ENCODE measurements at regions not wholly inside any gene's neighbourhood (a gene's known extent, or its start where the extent isn't known, plus 50 kb on each side); places are given as distances from the start of the nearest gene placed in this dataset.

DNA sequence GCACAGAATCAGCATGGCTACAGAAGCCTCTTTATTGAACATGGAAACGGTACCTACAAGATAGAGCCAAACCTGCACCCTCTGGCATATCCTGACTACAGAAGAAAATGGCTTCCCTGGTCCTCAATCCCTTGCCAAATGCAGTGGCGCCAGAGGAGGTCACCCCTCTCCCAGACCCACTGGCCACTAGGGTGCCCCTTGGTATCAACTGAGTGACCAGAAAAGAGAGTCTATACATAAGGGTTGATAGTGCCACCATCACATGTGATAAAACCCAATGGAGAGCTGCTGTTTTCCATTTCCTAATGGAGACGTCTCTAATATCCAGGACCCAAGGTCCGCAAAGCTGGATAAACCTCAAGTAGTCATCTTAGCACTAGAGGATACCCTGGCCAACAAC lies 52.7 kb upstream of the ALK start:
- Mint-ChIP-seq H3K4me3 (no peak overlapping the region), H3K9me3 (no peaks in the 10 kb centered on the region), H3K36me3 (no peaks in the 10 kb centered on the region), H3K4me1 (no peaks in the 10 kb centered on the region), H3K27ac (no peak overlapping the region)
- no peak for ATAC-seq
- no peak for DNase-seq (ENCODE audit: low spot score in 2 of 2)

DNA sequence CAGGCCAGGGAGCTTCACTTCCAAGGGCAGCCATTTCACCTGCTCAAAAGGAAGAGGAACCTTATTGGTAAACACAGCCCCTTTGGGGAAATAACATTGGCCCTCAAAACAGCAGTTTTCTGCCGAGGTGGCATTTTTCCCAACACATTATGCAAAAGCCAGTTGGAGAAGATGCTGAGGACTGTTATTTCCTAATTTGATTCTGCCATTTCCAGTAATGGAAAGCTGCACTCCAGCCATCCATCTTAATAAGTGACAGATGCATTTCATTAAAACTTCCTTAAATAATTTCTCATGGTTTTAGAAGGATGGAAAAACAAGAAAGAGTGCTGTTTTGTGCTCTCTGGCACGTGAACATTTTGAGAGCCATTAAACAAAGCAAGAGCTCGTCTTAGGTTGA lies 55.9 kb upstream of the ALK start:
- ATAC-seq (no peak), DNase-seq (ENCODE audit: low spot score in 2 of 2) (peak in 1 of 2 donors; percentile 8)
- Mint-ChIP-seq H3K36me3 (no peaks in the 10 kb centered on the region), H3K4me3 (no peak overlapping the region), H3K9me3 (no peaks in the 10 kb centered on the region), H3K27ac (no peak overlapping the region), H3K4me1 (no peaks in the 10 kb centered on the region)

DNA sequence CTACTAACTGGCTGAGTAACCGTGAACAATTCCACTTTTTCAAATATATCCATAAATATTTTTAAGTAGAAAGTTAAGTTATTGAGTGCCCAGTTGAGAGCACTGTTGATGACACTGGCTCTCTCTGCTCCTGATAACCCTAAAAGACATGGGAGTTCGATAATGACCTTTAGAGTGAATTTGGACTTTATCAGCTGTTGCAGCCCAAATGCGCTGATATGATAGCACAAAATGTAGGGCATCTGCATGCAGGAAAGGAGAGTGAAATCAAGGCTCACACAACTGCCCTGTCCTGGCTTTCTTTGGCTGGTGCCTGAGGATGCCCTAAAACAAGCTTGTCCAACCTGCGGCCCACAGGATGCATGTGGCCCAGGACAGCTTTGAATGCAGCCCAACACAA lies 60.0 kb upstream of the ALK start:
- no peaks in the 10 kb centered on the region for H3K36me3 Mint-ChIP-seq
- H3K4me1 Mint-ChIP-seq = no peaks in the 10 kb centered on the region
- no peaks in the 10 kb centered on the region for H3K9me3 Mint-ChIP-seq
- no peak overlapping the region for H3K4me3 Mint-ChIP-seq
- DNase-seq (ENCODE audit: low spot score in 2 of 2) = peak in 1 of 2 donors; percentile 7
- H3K27ac Mint-ChIP-seq = no peak overlapping the region
- ATAC-seq = no peak

DNA sequence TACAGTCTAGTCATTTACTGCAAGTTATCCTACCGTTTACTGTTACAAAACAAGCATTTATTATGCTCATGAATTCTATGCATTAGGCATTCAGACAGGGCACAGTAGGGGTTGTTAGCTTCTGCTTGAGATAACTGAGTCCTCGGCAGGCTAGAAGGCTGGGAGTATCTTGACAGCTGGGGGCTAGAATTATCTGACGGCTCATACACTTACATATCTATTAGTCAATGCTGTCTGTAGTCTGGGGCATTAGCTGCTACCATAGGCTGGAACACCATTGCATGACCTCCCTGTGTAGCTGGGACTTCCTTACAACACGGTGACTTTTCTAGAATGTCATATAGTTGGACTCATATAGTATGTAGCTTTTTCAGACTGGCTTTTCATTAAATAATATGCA lies 61.9 kb upstream of the ALK start:
- H3K27ac Mint-ChIP-seq = no peak overlapping the region
- no peaks in the 10 kb centered on the region for H3K36me3 Mint-ChIP-seq
- no peak overlapping the region for H3K4me3 Mint-ChIP-seq
- no peaks in the 10 kb centered on the region for H3K4me1 Mint-ChIP-seq
- no peaks in the 10 kb centered on the region for H3K9me3 Mint-ChIP-seq
- DNase-seq (ENCODE audit: low spot score in 2 of 2) = no peak
- ATAC-seq = no peak

DNA sequence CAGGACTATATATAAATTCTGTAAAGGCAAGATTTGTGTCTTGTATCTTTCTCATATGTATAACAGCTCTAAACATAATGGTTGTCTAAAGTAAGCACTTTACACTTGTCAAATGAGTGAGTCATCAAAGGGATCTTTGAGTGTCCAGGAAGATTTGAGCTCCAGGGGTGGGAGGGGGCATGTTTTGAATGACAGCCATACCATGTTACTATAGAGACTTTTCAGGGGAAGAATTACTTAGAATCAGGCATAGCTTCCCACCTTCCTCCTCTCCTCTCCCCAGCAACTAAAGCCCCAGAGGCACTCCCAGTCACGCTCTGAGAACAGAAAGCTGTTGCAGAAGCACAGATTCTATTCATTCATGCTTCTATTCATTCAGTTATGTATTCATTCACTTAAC lies 65.8 kb upstream of the ALK start:
- H3K9me3 Mint-ChIP-seq = no peaks in the 10 kb centered on the region
- no peaks in the 10 kb centered on the region for H3K4me1 Mint-ChIP-seq
- H3K27ac Mint-ChIP-seq = no peak overlapping the region
- no peak for ATAC-seq
- no peaks in the 10 kb centered on the region for H3K36me3 Mint-ChIP-seq
- DNase-seq (ENCODE audit: low spot score in 2 of 2) = no peak
- H3K4me3 Mint-ChIP-seq = no peak overlapping the region

DNA sequence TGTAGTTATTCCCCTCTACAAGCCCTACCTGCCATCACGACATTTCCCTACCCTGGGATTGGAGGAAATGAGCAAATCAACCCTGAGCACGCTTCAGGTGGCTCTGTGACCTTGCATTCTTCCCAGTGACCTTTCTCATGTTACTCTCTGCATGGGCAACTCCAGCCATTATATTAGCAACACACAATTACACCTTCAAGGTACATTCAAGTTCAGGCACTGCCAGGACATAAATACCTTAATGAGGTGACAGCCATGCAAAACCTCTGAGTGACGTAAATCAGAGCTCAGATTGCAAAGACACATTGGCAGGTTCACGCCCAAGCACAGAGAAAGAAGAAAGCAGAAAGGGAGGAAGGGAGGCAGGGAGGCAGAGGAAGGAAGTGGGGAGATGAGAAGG lies 68.7 kb upstream of the ALK start:
- DNase-seq (ENCODE audit: low spot score in 2 of 2) (peak in 1 of 2 donors; percentile 17), ATAC-seq (no peak)
- H3K4me3 Mint-ChIP-seq = no peak overlapping the region
- H3K4me1 Mint-ChIP-seq = no peaks in the 10 kb centered on the region
- no peak overlapping the region for H3K27ac Mint-ChIP-seq
- no peaks in the 10 kb centered on the region for H3K9me3 Mint-ChIP-seq
- no peaks in the 10 kb centered on the region for H3K36me3 Mint-ChIP-seq

DNA sequence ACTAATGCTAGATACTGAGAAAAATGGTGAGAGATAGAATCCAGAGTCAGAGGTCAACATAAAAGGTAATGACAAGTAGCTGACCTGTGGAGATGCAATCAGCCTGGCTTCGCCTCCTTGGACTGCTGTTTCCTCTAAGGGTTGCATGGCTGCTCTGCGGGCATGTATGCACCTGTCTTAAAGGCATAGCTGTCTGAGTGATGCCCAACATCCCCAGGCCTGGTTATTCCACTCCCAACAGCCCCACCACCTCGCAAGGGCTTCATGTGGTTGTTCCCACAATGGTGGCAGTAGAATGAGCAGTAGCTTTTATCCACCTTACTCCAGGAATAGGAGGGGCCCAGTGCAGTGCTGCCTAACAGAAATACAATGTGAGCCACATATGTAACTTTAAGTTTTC lies 69.7 kb upstream of the ALK start:
- ATAC-seq (no peak), DNase-seq (ENCODE audit: low spot score in 2 of 2) (peak in 1 of 2 donors; percentile 28)
- no peak overlapping the region for H3K4me3 Mint-ChIP-seq
- H3K36me3 Mint-ChIP-seq = no peaks in the 10 kb centered on the region
- no peaks in the 10 kb centered on the region for H3K9me3 Mint-ChIP-seq
- no peaks in the 10 kb centered on the region for H3K4me1 Mint-ChIP-seq
- H3K27ac Mint-ChIP-seq = no peak overlapping the region

DNA sequence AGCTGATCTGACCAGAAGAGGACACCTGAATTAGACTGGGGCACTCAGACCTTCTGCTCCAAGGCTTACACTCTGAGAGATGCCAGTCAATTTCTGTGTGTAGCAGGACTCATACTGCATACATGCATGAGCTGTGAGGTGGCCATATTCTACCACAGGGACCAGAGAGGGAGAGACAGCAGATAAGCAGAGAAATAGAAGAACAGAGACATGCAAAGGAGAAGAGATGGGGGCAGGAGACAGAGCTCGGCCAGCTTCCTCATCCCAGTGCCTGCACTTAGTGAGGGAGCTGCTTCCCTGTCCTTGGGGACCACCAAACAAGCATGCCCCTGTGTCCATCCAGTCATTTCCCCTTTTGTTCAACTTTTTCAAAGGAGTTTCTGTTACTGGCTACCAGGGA lies 73.9 kb upstream of the ALK start:
- ATAC-seq (no peak), DNase-seq (ENCODE audit: low spot score in 2 of 2) (peak in 1 of 2 donors; percentile 17)
- H3K36me3 Mint-ChIP-seq = no peaks in the 10 kb centered on the region
- no peak overlapping the region for H3K4me3 Mint-ChIP-seq
- H3K9me3 Mint-ChIP-seq = peaks cover 12% of the 10 kb centered on the region
- H3K27ac Mint-ChIP-seq = no peak overlapping the region
- H3K4me1 Mint-ChIP-seq = no peaks in the 10 kb centered on the region

DNA sequence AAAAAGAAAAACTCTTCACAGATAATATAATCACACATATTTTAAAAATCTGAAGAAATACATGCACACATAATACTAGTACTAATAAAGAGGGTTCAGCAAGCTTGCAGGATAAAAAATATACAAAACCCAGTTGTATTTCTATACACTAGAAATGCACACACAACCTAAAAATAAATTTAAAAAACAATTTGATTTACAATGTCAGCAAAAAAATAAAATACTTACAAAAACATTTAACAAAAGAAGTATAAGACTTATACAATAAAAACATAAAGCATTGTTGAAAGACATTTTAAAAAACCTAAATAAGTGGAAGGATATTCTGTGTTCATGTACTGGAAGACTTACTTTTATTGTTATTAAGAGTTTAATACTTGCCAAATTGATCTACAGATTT lies 81.7 kb upstream of the ALK start:
- Mint-ChIP-seq H3K9me3 (peaks cover 9% of the 10 kb centered on the region), H3K4me1 (no peaks in the 10 kb centered on the region), H3K27ac (no peak overlapping the region), H3K36me3 (no peaks in the 10 kb centered on the region), H3K4me3 (no peak overlapping the region)
- ATAC-seq (no peak), DNase-seq (ENCODE audit: low spot score in 2 of 2) (no peak)

DNA sequence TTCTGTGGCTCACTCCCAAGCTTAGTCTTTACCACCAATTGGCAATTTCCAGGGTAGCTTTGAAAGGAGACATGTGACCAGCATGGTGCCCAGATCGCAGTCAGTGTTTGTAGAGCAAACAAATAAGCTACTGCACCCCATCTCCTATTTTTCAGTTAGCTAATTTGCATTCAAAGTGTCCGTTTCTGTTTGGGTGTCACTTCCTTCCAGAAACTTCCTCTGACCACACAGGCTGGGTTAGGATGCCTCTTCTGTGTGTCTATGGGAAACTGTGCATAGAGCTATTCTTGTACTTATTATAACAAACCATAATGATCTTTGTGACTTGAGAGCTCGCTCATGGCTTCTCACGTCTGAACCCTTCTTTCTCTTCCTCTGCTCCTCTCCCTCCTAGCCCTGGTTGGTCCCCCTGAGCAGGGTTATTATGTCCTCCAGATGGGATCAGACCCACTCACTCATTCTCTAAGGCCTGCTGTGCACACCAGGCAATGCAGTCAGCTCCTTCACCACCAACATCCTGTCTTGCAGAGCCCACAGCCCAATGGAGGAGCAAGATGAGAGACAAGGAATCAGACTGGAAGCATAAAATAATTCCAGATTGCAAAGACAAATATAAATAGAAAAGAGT lies 101.2 kb upstream of the ALK start:
- DNase-seq (ENCODE audit: low spot score in 2 of 2) (no peak), ATAC-seq (no peak)
- no peak overlapping the region for H3K27ac Mint-ChIP-seq
- H3K36me3 Mint-ChIP-seq = no peaks in the 10 kb centered on the region
- no peak overlapping the region for H3K4me3 Mint-ChIP-seq
- no peaks in the 10 kb centered on the region for H3K4me1 Mint-ChIP-seq
- H3K9me3 Mint-ChIP-seq = no peaks in the 10 kb centered on the region

DNA sequence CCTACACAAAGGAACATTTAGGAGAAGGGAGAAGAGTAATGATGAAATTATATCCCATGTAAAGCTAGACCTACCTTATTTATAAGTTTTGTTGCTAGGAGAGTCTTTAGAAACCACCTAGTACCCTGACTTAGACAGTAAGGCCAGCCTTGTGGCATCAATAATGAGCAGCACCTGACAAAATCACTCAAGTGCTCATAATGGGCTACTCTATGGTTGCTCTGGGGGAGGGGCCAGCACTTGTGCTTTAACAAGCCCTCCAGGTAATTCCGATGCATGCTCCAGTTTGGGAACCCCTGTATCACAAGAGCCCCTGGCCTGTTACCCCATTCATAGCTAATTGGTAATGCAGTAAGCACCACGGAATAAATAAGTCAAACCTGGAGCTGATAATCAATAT lies 102.9 kb upstream of the ALK start:
- Mint-ChIP-seq H3K4me1 (no peaks in the 10 kb centered on the region), H3K4me3 (no peak overlapping the region), H3K27ac (no peak overlapping the region), H3K36me3 (no peaks in the 10 kb centered on the region), H3K9me3 (no peaks in the 10 kb centered on the region)
- DNase-seq (ENCODE audit: low spot score in 2 of 2) (no peak), ATAC-seq (no peak)

DNA sequence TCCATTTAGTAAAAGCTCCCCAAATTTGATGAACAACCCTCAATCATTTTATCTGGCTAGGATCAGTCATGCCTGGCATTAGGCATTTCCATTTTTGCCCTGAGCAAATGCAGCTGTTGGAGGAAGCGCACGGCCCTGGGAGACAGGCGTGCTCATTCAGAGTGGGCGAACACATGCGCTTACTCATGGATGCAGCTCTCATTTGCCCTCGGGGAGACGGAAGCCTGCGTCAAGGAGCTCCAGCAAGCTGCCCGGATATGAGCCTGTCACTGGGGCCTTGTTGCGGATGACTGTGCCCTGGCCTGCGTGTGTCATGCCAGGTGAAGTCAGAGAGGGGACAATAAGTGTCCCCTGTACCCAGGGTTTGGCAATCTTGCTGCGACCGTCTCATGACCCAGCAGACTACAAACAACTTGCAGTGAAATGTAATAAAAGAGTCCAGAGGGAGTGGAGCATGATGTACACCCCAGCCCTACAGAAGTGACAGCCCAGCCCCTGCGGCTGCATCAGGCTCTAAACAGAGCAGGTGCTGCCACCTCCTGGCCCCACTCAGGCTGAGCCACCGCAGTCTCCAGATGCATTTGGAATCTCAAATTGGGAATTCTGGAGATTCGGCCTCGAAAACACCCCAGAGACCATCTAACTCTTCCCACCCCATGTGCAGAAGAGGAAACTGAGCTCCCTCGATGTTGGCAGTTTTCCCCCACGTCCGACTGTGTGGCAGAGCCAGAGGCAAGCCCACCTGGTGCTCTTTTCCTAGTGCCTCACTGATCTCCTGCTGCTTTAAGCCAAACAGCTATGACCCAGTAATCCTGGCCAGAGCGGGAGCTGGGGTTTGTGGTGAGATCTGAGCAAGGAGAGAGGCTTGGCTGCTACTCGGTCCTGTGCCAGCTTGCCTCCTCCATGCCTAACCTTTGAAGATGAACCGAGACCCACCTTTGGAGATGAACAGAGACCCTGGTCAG lies 105.0 kb upstream of the ALK start:
- ATAC-seq = no peak

DNA sequence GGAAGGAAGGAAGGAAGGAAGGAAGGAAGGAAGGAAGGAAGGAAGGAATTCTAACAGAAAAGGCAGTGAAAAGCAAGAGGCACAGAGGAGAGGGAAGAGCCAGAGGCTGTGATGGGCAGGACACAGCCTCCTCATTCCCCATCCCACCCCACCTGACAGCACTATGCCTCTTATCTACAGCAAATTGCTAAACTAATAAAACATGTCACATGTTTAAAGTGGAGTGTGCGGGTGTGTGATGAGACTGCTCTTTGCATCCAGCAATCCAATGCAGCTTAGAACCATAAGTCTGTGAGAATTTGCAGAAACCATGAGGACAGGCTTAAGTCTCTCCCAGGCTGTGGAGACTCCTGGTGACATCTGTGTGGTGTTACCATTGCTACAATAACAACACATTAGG lies 108.4 kb upstream of the ALK start:
- H3K4me3 Mint-ChIP-seq = no peak overlapping the region
- ATAC-seq (no peak), DNase-seq (ENCODE audit: low spot score in 2 of 2) (no peak)
- no peaks in the 10 kb centered on the region for H3K36me3 Mint-ChIP-seq
- no peaks in the 10 kb centered on the region for H3K9me3 Mint-ChIP-seq
- H3K4me1 Mint-ChIP-seq = no peaks in the 10 kb centered on the region
- no peak overlapping the region for H3K27ac Mint-ChIP-seq

More for the DNA sequence above, 105.0 kb upstream of the ALK start:
- Mint-ChIP-seq H3K4me1 (no peaks in the 10 kb centered on the region), H3K36me3 (no peaks in the 10 kb centered on the region), H3K9me3 (no peaks in the 10 kb centered on the region), H3K4me3 (no peak overlapping the region), H3K27ac (no peak overlapping the region)
- DNase-seq (ENCODE audit: low spot score in 2 of 2) = peak in 1 of 2 donors; percentile 46

DNA sequence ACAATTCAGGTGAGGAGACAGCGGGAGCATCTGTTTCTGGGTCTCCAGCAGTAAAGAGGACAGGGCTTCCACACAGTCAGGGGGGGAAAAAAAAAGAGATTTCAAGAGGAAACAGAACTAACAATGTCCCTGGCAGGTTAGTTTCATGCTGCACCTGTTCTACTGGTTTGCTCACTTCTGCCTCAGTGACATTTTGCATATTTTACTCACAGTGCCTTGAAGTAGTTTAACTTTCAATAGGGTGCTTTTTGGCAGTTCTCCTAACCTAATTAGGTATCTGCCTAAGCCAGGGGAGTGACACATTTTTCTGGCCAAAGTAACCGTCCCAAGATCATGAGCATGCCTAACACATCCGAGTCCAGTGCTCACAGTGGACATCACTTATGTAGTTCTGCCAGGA lies 109.0 kb upstream of the ALK start:
- H3K4me3 Mint-ChIP-seq = no peak overlapping the region
- no peak for DNase-seq (ENCODE audit: low spot score in 2 of 2)
- no peak overlapping the region for H3K27ac Mint-ChIP-seq
- ATAC-seq = no peak
- no peaks in the 10 kb centered on the region for H3K9me3 Mint-ChIP-seq
- no peaks in the 10 kb centered on the region for H3K36me3 Mint-ChIP-seq
- no peaks in the 10 kb centered on the region for H3K4me1 Mint-ChIP-seq

DNA sequence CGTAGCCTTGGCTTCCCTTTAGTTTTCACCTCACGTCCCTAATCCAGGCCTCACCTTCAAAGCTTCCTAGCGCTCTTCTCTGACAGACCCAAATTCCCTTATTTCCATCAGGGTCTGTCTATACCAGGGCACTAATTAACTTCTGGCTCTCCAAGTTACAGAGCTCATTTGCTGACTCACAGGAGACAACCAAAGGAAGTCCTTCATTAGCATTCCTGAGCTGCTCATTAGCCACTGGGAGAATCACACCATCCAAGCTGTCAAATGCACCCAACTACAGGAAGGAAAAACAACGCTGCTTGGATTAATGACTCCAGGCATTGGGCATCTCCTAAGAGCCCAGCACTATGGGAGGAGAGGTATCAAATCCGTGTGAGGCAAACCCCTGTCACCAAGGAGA lies 109.8 kb upstream of the ALK start:
- Mint-ChIP-seq H3K36me3 (no peaks in the 10 kb centered on the region), H3K4me1 (no peaks in the 10 kb centered on the region), H3K27ac (no peak overlapping the region), H3K9me3 (no peaks in the 10 kb centered on the region), H3K4me3 (no peak overlapping the region)
- DNase-seq (ENCODE audit: low spot score in 2 of 2) = peak in 1 of 2 donors; percentile 3
- no peak for ATAC-seq

Measured in stimulated activated effector memory CD8-positive, alpha-beta T cell treated with anti-CD3 and anti-CD28 coated beads, Interleukin-12 subunit alpha, Interleukin-12 subunit beta, amount 100 ng/mL, for 72 hours (primary cell).